ELF-1 (cell line): ENCODE measurements at regions not wholly inside any gene's neighbourhood (a gene's known extent, or its start where the extent isn't known, plus 50 kb on each side); places are given as distances from the start of the nearest gene placed in this dataset.

Experiments used
- DNase-seq: peaks from one replicate; pipeline ENCODE4 v3.0.0-alpha.2; 2016; ENCODE audit warnings: low read depth, low spot score

GRCh38 chr2:236317938-236318396 is 53.8 kb upstream of the ASB18 start:
- no peak for DNase-seq

- no peak for DNase-seq
These were observed 54.2 kb upstream of the ASB18 start for GRCh38 chr2:236318401-236318800.

GRCh38 chr2:236319036-236319435 is 54.8 kb upstream of the ASB18 start:
- DNase-seq, result no peak

GRCh38 chr2:236321415-236321814 is 57.2 kb upstream of the ASB18 start:
- DNase-seq, result no peak

GRCh38 chr2:236333417-236334121 is 69.4 kb upstream of the ASB18 start:
- DNase-seq, result no peak

- no peak for DNase-seq
These were observed 70.1 kb upstream of the ASB18 start for GRCh38 chr2:236334122-236334876.

- no peak for DNase-seq
These were observed 71.7 kb upstream of the ASB18 start for GRCh38 chr2:236335696-236336574.

GRCh38 chr2:236336575-236337464 is 72.6 kb upstream of the ASB18 start:
- DNase-seq, result no peak

- no peak for DNase-seq
These were observed 73.5 kb upstream of the ASB18 start for GRCh38 chr2:236337465-236338325.

GRCh38 chr2:236338495-236339184 is 74.4 kb upstream of the ASB18 start:
- DNase-seq, result no peak

- DNase-seq, result no peak
These were observed 76.0 kb upstream of the ASB18 start for GRCh38 chr2:236340251-236340650.

GRCh38 chr2:236341067-236341466 is 76.9 kb upstream of the ASB18 start:
- DNase-seq, result no peak

- DNase-seq, result no peak
These were observed 77.5 kb upstream of the ASB18 start for GRCh38 chr2:236341721-236342120.

- DNase-seq, result no peak
These were observed 78.3 kb upstream of the ASB18 start for GRCh38 chr2:236342507-236342906.

GRCh38 chr2:236342951-236343350 is 78.7 kb upstream of the ASB18 start:
- DNase-seq, result no peak

GRCh38 chr2:236343400-236344161 is 79.4 kb upstream of the ASB18 start:
- peak; percentile 73 for DNase-seq

- no peak for DNase-seq
These were observed 80.2 kb upstream of the ASB18 start for GRCh38 chr2:236344446-236344845.

GRCh38 chr2:236345081-236345714 is 81.0 kb upstream of the ASB18 start:
- DNase-seq, result no peak
